ENCODE measurements at regions not wholly inside any gene's neighbourhood (a gene's known extent, or its start where the extent isn't known, plus 50 kb on each side); places are given as distances from the start of the nearest gene placed in this dataset.
"Not testable (repeated sequence)": the region's sequence is repeated elsewhere in the genome, so short reads cannot be mapped to it uniquely, and the experiment has no call there.

DNA sequence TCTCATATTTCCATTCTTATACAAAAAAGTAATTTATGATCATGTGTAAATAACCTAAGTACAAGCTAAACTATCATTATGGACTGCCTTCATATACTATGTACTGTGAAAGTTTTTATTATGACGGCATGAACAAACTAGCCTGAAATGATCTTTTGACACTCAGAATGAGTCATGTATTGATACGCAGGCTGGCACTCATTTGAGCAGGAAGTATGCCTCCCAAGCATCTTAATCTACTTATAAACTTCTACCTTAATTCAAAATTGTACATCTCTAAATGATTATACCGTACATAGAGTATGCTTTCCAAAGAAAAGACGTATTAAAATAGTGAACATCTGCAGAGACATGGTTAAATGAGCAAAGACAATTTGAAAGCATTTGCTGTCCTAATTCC lies 207.1 kb upstream of the SPOPL start:
- Histone ChIP-seq H3K9me3 (replicated peaks; ENCODE audit: low read length) (no peaks in the 10 kb centered on the region), H3K9ac (ENCODE audit: low read depth, low read length) (no peak overlapping the region), H3K36me3 (ENCODE audit: insufficient read depth, low read length) (no peaks in the 10 kb centered on the region), H3K4me2 (ENCODE audit: low read length) (no peak overlapping the region), H3K27me3 (ENCODE audit: control insufficient read depth, insufficient read depth, low read length) (no peaks in the 10 kb centered on the region), H3K4me3 (ENCODE audit: low read length) (no peak overlapping the region), H3K4me1 (ENCODE audit: control insufficient read depth, insufficient read depth, low read length) (peaks cover 12% of the 10 kb centered on the region)

DNA sequence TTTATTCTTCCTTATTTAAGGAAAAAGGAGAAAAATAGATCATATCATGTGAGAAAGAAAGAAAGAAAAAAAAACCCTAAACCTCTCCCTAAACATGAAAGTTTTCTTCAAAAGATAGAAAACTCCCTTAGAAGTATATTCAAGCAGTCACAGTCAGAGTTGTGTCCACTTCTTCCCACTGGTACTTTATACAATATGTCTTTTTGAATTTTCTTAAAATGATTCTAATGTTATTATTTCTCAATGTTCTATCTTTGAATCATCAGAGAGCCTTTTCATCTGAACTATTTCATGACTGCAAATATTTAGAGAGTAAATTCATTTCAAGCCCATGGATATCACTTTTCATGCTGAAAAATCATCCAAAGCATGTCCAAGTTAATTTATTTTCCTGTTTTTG lies 205.2 kb upstream of the SPOPL start:
- Histone ChIP-seq H3K4me3 (ENCODE audit: low read length) (no peak overlapping the region), H3K36me3 (ENCODE audit: insufficient read depth, low read length) (no peaks in the 10 kb centered on the region), H3K4me2 (ENCODE audit: low read length) (no peak overlapping the region), H3K9me3 (replicated peaks; ENCODE audit: low read length) (no peaks in the 10 kb centered on the region), H3K9ac (ENCODE audit: low read depth, low read length) (no peak overlapping the region), H3K27me3 (ENCODE audit: control insufficient read depth, insufficient read depth, low read length) (no peaks in the 10 kb centered on the region), H3K4me1 (ENCODE audit: control insufficient read depth, insufficient read depth, low read length) (peaks cover 12% of the 10 kb centered on the region)

DNA sequence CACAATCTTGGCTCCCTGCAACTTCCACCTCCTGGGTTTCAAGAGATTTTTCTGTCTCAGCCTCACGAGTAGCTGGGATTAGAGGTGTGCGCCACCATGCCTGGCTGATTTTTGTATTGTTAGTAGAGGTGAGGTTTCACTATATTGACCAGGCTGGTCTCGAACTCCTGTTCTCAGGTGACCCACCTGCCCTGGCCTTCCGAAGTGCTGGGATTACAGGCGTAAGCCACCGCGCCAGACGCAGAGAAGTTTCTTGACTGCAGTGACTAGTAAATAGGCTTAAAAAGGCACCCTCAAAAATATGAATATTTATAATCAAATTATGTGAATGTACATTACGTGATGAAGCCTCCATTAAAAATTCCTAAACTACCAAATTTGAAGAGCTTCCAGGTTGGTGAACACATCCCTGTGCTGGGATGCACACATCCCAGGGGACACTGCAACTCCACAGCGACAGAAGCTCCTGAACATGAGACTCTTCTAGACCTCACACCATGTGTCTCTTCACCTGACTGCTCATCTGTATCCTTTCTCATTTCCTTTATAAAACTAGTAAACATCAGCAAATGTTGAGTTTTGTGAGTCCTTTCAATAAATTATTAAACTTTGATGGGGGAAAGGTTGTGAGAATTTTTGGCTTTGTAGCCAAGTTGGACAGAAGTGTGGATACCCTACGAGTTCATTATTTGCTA lies 203.3 kb upstream of the SPOPL start:
- H3K4me2 ChIP-seq (ENCODE audit: low read length) = no peak overlapping the region
- no peaks in the 10 kb centered on the region for H3K27me3 ChIP-seq (ENCODE audit: control insufficient read depth, insufficient read depth, low read length)
- no peaks in the 10 kb centered on the region for H3K36me3 ChIP-seq (ENCODE audit: insufficient read depth, low read length)
- H3K9me3 ChIP-seq (replicated peaks; ENCODE audit: low read length) = no peaks in the 10 kb centered on the region
- peaks cover 12% of the 10 kb centered on the region for H3K4me1 ChIP-seq (ENCODE audit: control insufficient read depth, insufficient read depth, low read length)
- no peak overlapping the region for H3K9ac ChIP-seq (ENCODE audit: low read depth, low read length)
- H3K4me3 ChIP-seq (ENCODE audit: low read length) = no peak overlapping the region

DNA sequence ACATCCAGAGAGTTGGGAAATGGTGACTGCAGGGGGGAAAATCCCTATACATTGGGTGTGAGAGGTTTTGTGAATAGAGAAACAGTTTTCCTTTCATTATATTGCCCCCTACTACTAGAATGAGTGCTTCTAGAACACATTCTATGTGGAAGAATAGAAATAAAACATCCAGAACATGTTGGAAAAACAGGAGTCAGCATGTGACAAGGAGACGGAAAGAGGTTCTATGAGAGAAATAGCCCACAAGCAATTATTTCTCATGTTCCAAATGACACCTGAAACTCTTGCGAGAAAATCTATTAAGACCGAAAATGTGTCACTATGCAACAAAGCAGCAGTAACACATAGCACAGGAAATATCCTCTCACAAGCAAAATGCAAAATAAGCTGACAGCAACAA lies 202.7 kb upstream of the SPOPL start:
- Histone ChIP-seq H3K9ac (ENCODE audit: low read depth, low read length) (no peak overlapping the region), H3K36me3 (ENCODE audit: insufficient read depth, low read length) (no peaks in the 10 kb centered on the region), H3K9me3 (replicated peaks; ENCODE audit: low read length) (no peaks in the 10 kb centered on the region), H3K27me3 (ENCODE audit: control insufficient read depth, insufficient read depth, low read length) (no peaks in the 10 kb centered on the region), H3K4me2 (ENCODE audit: low read length) (no peak overlapping the region), H3K4me1 (ENCODE audit: control insufficient read depth, insufficient read depth, low read length) (peaks cover 12% of the 10 kb centered on the region), H3K4me3 (ENCODE audit: low read length) (no peak overlapping the region)

- H3K9ac ChIP-seq (ENCODE audit: low read depth, low read length) = no peak overlapping the region
- no peaks in the 10 kb centered on the region for H3K9me3 ChIP-seq (replicated peaks; ENCODE audit: low read length)
- H3K4me2 ChIP-seq (ENCODE audit: low read length) = no peak overlapping the region
- H3K27me3 ChIP-seq (ENCODE audit: control insufficient read depth, insufficient read depth, low read length) = no peaks in the 10 kb centered on the region
- no peak overlapping the region for H3K4me3 ChIP-seq (ENCODE audit: low read length)
- H3K36me3 ChIP-seq (ENCODE audit: insufficient read depth, low read length) = no peaks in the 10 kb centered on the region
- H3K4me1 ChIP-seq (ENCODE audit: control insufficient read depth, insufficient read depth, low read length) = no peaks in the 10 kb centered on the region
Measured at GRCh38 chr2:138306626-138307025, 194.9 kb upstream of the SPOPL start.

GRCh38 chr2:138307099-138307498 lies 194.5 kb upstream of the SPOPL start:
- Histone ChIP-seq H3K4me2 (ENCODE audit: low read length) (no peak overlapping the region), H3K27me3 (ENCODE audit: control insufficient read depth, insufficient read depth, low read length) (no peaks in the 10 kb centered on the region), H3K36me3 (ENCODE audit: insufficient read depth, low read length) (no peaks in the 10 kb centered on the region), H3K9ac (ENCODE audit: low read depth, low read length) (no peak overlapping the region), H3K4me3 (ENCODE audit: low read length) (no peak overlapping the region), H3K9me3 (replicated peaks; ENCODE audit: low read length) (no peaks in the 10 kb centered on the region), H3K4me1 (ENCODE audit: control insufficient read depth, insufficient read depth, low read length) (no peaks in the 10 kb centered on the region)

DNA sequence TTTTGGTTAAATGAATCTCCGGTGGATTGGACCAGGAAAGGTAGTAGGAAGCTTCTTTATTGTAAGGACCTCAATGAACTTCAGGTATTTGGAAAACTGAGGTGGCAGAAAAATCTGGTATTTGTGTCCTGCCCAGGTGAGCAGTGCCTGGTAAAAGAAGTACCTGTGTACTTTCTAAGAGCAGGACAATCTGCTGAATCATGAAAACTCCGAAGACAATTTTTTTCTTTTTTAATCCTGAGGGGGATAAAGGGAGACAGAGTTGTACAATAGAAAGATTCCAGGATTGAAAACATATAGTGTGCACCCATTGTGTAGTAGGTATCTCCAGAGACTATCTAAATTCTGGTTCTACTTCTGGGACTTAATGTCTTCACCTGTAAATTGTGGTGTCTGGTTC lies 191.8 kb upstream of the SPOPL start:
- Histone ChIP-seq H3K4me1 (ENCODE audit: control insufficient read depth, insufficient read depth, low read length) (no peaks in the 10 kb centered on the region), H3K4me2 (ENCODE audit: low read length) (no peak overlapping the region), H3K36me3 (ENCODE audit: insufficient read depth, low read length) (no peaks in the 10 kb centered on the region), H3K4me3 (ENCODE audit: low read length) (no peak overlapping the region), H3K9ac (ENCODE audit: low read depth, low read length) (no peak overlapping the region), H3K27me3 (ENCODE audit: control insufficient read depth, insufficient read depth, low read length) (no peaks in the 10 kb centered on the region), H3K9me3 (replicated peaks; ENCODE audit: low read length) (no peaks in the 10 kb centered on the region)

DNA sequence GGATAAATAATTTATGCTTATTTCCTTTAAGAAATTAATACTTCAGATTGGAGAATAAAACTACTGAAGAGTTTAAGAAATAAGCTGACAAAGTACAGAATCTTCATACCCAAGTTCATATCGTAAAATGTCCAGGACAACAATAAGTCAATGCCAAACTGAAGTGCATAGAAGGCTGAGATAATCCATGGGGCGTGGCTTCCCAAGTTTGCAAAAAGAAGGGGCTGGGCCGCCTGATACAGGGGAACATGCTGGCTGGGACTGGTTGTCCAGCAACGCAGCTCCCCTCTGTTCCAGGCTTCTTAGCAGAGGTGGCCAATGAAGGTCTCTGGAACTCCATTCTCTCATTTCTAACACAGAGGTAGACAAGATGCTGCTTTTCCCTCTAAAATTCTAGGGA lies 189.5 kb upstream of the SPOPL start:
- Histone ChIP-seq H3K36me3 (ENCODE audit: insufficient read depth, low read length) (no peaks in the 10 kb centered on the region), H3K4me2 (ENCODE audit: low read length) (no peak overlapping the region), H3K4me1 (ENCODE audit: control insufficient read depth, insufficient read depth, low read length) (no peaks in the 10 kb centered on the region), H3K4me3 (ENCODE audit: low read length) (no peak overlapping the region), H3K9me3 (replicated peaks; ENCODE audit: low read length) (no peaks in the 10 kb centered on the region), H3K9ac (ENCODE audit: low read depth, low read length) (no peak overlapping the region), H3K27me3 (ENCODE audit: control insufficient read depth, insufficient read depth, low read length) (no peaks in the 10 kb centered on the region)

GRCh38 chr2:138315619-138316018 lies 186.0 kb upstream of the SPOPL start:
- not testable (repeated sequence) for H3K36me3 ChIP-seq (ENCODE audit: insufficient read depth, low read length); H3K9ac ChIP-seq (ENCODE audit: low read depth, low read length); H3K27me3 ChIP-seq (ENCODE audit: control insufficient read depth, insufficient read depth, low read length); H3K4me1 ChIP-seq (ENCODE audit: control insufficient read depth, insufficient read depth, low read length); H3K4me3 ChIP-seq (ENCODE audit: low read length); H3K9me3 ChIP-seq (replicated peaks; ENCODE audit: low read length); H3K4me2 ChIP-seq (ENCODE audit: low read length)

DNA sequence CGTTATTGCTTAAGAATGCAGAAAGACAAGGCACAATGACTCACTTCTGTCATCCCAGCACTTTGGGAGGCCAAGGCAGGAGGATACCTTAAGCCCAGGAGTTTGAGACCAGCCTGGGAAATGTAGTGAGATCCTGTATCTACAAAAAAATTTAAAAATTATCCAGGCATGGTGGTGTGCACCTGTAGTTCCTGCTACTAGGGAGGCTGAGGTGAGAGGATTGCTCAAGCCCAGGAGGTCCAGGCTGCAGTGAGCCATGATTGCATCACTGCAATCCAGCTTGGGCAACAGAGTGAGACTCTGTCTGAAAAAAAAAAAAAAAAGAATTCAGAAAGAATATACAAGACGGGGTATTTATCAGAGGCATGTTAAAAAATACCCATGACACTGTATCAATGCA lies 182.0 kb upstream of the SPOPL start:
- no peaks in the 10 kb centered on the region for H3K27me3 ChIP-seq (ENCODE audit: control insufficient read depth, insufficient read depth, low read length)
- H3K9me3 ChIP-seq (replicated peaks; ENCODE audit: low read length) = no peaks in the 10 kb centered on the region
- H3K4me3 ChIP-seq (ENCODE audit: low read length) = no peak overlapping the region
- H3K36me3 ChIP-seq (ENCODE audit: insufficient read depth, low read length) = no peaks in the 10 kb centered on the region
- no peak overlapping the region for H3K4me2 ChIP-seq (ENCODE audit: low read length)
- H3K9ac ChIP-seq (ENCODE audit: low read depth, low read length) = no peak overlapping the region
- H3K4me1 ChIP-seq (ENCODE audit: control insufficient read depth, insufficient read depth, low read length) = no peaks in the 10 kb centered on the region

DNA sequence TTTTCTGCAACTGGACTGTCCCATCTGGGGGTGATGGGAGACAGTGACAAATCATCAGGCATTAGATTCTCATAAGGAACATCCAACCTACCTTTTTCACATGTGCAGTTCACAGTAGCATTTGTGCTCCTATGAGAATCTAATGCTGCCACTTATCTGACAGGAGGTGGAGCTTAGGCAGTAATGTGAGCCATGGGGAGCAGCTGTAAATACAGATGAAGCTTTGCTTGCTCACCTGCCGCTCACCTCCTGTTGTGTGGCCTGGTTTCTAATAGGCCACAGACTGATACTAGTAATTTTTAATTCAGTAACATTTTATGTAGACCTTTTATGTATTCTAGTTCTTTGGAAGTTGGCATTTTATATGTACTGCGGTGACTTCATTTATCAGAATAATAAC lies 180.1 kb upstream of the SPOPL start:
- H3K27me3 ChIP-seq (ENCODE audit: control insufficient read depth, insufficient read depth, low read length) = peaks cover 4% of the 10 kb centered on the region
- H3K9me3 ChIP-seq (replicated peaks; ENCODE audit: low read length) = no peaks in the 10 kb centered on the region
- no peak overlapping the region for H3K9ac ChIP-seq (ENCODE audit: low read depth, low read length)
- H3K36me3 ChIP-seq (ENCODE audit: insufficient read depth, low read length) = no peaks in the 10 kb centered on the region
- no peak overlapping the region for H3K4me3 ChIP-seq (ENCODE audit: low read length)
- no peaks in the 10 kb centered on the region for H3K4me1 ChIP-seq (ENCODE audit: control insufficient read depth, insufficient read depth, low read length)
- no peak overlapping the region for H3K4me2 ChIP-seq (ENCODE audit: low read length)

- Histone ChIP-seq H3K4me3 (ENCODE audit: low read length) (no peak overlapping the region), H3K9me3 (replicated peaks; ENCODE audit: low read length) (no peaks in the 10 kb centered on the region), H3K4me2 (ENCODE audit: low read length) (no peak overlapping the region), H3K4me1 (ENCODE audit: control insufficient read depth, insufficient read depth, low read length) (no peaks in the 10 kb centered on the region), H3K27me3 (ENCODE audit: control insufficient read depth, insufficient read depth, low read length) (peaks cover 4% of the 10 kb centered on the region), H3K36me3 (ENCODE audit: insufficient read depth, low read length) (no peaks in the 10 kb centered on the region), H3K9ac (ENCODE audit: low read depth, low read length) (no peak overlapping the region)
Measured at GRCh38 chr2:138323382-138324067, 178.0 kb upstream of the SPOPL start.

All from skeletal muscle satellite cell (primary cell).